ENCODE measurements at regions not wholly inside any gene's neighbourhood (a gene's known extent, or its start where the extent isn't known, plus 50 kb on each side); places are given as distances from the start of the nearest gene placed in this dataset.

DNA sequence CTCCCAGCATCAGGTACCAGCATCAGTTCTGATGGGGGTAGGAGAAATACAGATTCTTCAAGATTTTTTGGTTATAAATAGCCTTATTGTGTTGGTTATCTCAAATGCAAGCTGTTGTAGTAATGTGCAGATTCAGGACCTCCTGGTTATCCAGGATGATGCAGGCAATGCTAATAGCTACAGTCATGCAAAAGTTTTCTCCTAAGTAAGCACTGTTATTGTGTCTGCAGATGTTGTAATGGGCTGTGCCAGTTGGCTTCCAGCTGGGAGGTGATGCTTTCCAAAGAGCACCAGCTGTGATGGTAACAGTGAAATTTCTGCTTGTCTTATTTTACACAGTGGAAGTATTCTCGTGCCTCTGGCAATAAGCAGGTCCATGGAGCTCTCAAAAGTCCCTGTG lies 719.2 kb upstream of the CTNND2 start:
- TF ChIP-seq, protein P1, sequence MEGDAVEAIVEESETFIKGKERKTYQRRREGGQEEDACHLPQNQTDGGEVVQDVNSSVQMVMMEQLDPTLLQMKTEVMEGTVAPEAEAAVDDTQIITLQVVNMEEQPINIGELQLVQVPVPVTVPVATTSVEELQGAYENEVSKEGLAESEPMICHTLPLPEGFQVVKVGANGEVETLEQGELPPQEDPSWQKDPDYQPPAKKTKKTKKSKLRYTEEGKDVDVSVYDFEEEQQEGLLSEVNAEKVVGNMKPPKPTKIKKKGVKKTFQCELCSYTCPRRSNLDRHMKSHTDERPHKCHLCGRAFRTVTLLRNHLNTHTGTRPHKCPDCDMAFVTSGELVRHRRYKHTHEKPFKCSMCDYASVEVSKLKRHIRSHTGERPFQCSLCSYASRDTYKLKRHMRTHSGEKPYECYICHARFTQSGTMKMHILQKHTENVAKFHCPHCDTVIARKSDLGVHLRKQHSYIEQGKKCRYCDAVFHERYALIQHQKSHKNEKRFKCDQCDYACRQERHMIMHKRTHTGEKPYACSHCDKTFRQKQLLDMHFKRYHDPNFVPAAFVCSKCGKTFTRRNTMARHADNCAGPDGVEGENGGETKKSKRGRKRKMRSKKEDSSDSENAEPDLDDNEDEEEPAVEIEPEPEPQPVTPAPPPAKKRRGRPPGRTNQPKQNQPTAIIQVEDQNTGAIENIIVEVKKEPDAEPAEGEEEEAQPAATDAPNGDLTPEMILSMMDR (IDR thresholded peaks at IDR 0.05) = no peak
- TF ChIP-seq EZH2phosphoT487 (IDR thresholded peaks at IDR 0.05) (no peak), EZH2 (IDR thresholded peaks at IDR 0.05) (no peak)
